NCI-H2227 treated with DMSO at 0.1 percent for 48 hours (cell line): ENCODE measurements at regions not wholly inside any gene's neighbourhood (a gene's known extent, or its start where the extent isn't known, plus 50 kb on each side); places are given as distances from the start of the nearest gene placed in this dataset.

ENCODE experiments used
- DNase-seq: peaks from one replicate; lab custom pipeline; 2025; lab: John Stamatoyannopoulos, UW

GRCh38 chr1:164948101-164948500 is 389.1 kb downstream of the PBX1 start:
- DNase-seq = no peak

GRCh38 chr1:164937291-164937690 is 378.3 kb downstream of the PBX1 start:
- DNase-seq = no peak

GRCh38 chr1:164932580-164932979 is 373.6 kb downstream of the PBX1 start:
- no peak for DNase-seq

- no peak for DNase-seq
These were observed 371.8 kb downstream of the PBX1 start for GRCh38 chr1:164930833-164931232.

- DNase-seq = no peak
These were observed 371.3 kb downstream of the PBX1 start for GRCh38 chr1:164930241-164930640.

GRCh38 chr1:164928232-164928812 is 369.3 kb downstream of the PBX1 start:
- DNase-seq = no peak

GRCh38 chr1:164926107-164926506 is 367.1 kb downstream of the PBX1 start:
- no peak for DNase-seq

- no peak for DNase-seq
These were observed 363.6 kb downstream of the PBX1 start for GRCh38 chr1:164922585-164922984.

- no peak for DNase-seq
These were observed 362.5 kb downstream of the PBX1 start for GRCh38 chr1:164921493-164921892.

GRCh38 chr1:164918140-164918539 is 359.2 kb downstream of the PBX1 start:
- no peak for DNase-seq

- DNase-seq = no peak
These were observed 355.2 kb downstream of the PBX1 start for GRCh38 chr1:164914208-164914607.

- DNase-seq = no peak
These were observed 353.3 kb downstream of the PBX1 start for GRCh38 chr1:164912290-164912689.

GRCh38 chr1:164910671-164911070 is 351.7 kb downstream of the PBX1 start:
- no peak for DNase-seq

GRCh38 chr1:164907666-164908065 is 348.7 kb downstream of the PBX1 start:
- no peak for DNase-seq

GRCh38 chr1:164905869-164906268 is 346.9 kb downstream of the PBX1 start:
- DNase-seq = no peak

- no peak for DNase-seq
These were observed 343.5 kb downstream of the PBX1 start for GRCh38 chr1:164902491-164902890.
